Neural cell (in vitro differentiated cells): ENCODE measurements at regions not wholly inside any gene's neighbourhood (a gene's known extent, or its start where the extent isn't known, plus 50 kb on each side); places are given as distances from the start of the nearest gene placed in this dataset.

Source experiments
- CTCF ChIP-seq: fragments of 450-650 bp; IDR thresholded peaks from 2 replicates; pipeline ENCODE4 v1.5.1; 2014; ENCODE audit warnings: antibody characterized with exemption, mild to moderate bottlenecking, moderate library complexity; ENCODE audit not compliant: poor library complexity, severe bottlenecking
- EP300 ChIP-seq: fragments of 450-650 bp; conservative IDR thresholded peaks from 2 replicates; pipeline ENCODE4 v1.6.1; 2014; ENCODE audit warnings: antibody characterized with exemption, mild to moderate bottlenecking, moderate library complexity; ENCODE audit not compliant: poor library complexity, severe bottlenecking
- EZH2 ChIP-seq: fragments of 200-600, 300-800 bp; shearing (Covaris generic), sonication (generic); IDR thresholded peaks from 2 replicates; pipeline ENCODE4 v1.6.1; 2014; ENCODE audit warnings: antibody characterized with exemption, low read length, borderline replicate concordance, mild to moderate bottlenecking; ENCODE audit not compliant: insufficient read depth, poor library complexity, severe bottlenecking
- MXI1 ChIP-seq: fragments of 450-650 bp; conservative IDR thresholded peaks from 2 replicates; pipeline ENCODE4 v1.6.1; 2014; ENCODE audit warnings: antibody characterized with exemption, mild to moderate bottlenecking; ENCODE audit not compliant: poor library complexity, severe bottlenecking
- POLR2AphosphoS5 ChIP-seq: IDR thresholded peaks from 2 replicates; pipeline ENCODE4 v1.6.1; 2012
- RAD21 ChIP-seq: fragments of 450-650 bp; conservative IDR thresholded peaks from 2 replicates; pipeline ENCODE4 v1.6.1; 2014; ENCODE audit warnings: antibody characterized with exemption, mild to moderate bottlenecking, moderate library complexity
- SMC3 ChIP-seq: fragments of 450-650 bp; conservative IDR thresholded peaks from 2 replicates; pipeline ENCODE4 v1.6.1; 2014; ENCODE audit warnings: antibody characterized with exemption, mild to moderate bottlenecking, moderate library complexity; ENCODE audit not compliant: poor library complexity
- TAF1 ChIP-seq: IDR thresholded peaks from 2 replicates; pipeline ENCODE4 v1.6.1; 2012; ENCODE audit warnings: low read depth
- TF ChIP-seq, protein P1 (sequence below): IDR thresholded peaks from 2 replicates; pipeline ENCODE4 v1.6.1; 2012; ENCODE audit warnings: borderline replicate concordance

GRCh38 chr5:159836691-159837090 lies 79.6 kb upstream of the ADRA1B start:
- no peak for TF ChIP-seq CTCF
- TF ChIP-seq EP300: no peak
- no peak for TF ChIP-seq RAD21
- TF ChIP-seq SMC3: no peak
- TF ChIP-seq EZH2: no peak
- TF ChIP-seq MXI1: no peak
- no peak for TF ChIP-seq TAF1
- TF ChIP-seq POLR2AphosphoS5: no peak
- TF ChIP-seq, protein P1, sequence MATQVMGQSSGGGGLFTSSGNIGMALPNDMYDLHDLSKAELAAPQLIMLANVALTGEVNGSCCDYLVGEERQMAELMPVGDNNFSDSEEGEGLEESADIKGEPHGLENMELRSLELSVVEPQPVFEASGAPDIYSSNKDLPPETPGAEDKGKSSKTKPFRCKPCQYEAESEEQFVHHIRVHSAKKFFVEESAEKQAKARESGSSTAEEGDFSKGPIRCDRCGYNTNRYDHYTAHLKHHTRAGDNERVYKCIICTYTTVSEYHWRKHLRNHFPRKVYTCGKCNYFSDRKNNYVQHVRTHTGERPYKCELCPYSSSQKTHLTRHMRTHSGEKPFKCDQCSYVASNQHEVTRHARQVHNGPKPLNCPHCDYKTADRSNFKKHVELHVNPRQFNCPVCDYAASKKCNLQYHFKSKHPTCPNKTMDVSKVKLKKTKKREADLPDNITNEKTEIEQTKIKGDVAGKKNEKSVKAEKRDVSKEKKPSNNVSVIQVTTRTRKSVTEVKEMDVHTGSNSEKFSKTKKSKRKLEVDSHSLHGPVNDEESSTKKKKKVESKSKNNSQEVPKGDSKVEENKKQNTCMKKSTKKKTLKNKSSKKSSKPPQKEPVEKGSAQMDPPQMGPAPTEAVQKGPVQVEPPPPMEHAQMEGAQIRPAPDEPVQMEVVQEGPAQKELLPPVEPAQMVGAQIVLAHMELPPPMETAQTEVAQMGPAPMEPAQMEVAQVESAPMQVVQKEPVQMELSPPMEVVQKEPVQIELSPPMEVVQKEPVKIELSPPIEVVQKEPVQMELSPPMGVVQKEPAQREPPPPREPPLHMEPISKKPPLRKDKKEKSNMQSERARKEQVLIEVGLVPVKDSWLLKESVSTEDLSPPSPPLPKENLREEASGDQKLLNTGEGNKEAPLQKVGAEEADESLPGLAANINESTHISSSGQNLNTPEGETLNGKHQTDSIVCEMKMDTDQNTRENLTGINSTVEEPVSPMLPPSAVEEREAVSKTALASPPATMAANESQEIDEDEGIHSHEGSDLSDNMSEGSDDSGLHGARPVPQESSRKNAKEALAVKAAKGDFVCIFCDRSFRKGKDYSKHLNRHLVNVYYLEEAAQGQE: no peak
